ENCODE measurements at regions not wholly inside any gene's neighbourhood (a gene's known extent, or its start where the extent isn't known, plus 50 kb on each side); places are given as distances from the start of the nearest gene placed in this dataset.

GRCh38 chr12:34348836-34349672, 326.8 kb downstream of the ALG10 start:
- no peak overlapping the region for H3K4me2 ChIP-seq
- DNase-seq (ENCODE audit: low spot score): no peak
- no peaks in the 10 kb centered on the region for H4K20me1 ChIP-seq (ENCODE audit: low read depth)
- no peak overlapping the region for H2AFZ ChIP-seq (replicated peaks)
- no peaks in the 10 kb centered on the region for H3K27me3 ChIP-seq
- H3K79me2 ChIP-seq (ENCODE audit: low read depth): no peaks in the 10 kb centered on the region
- no peaks in the 10 kb centered on the region for H3K36me3 Mint-ChIP-seq
- H3K9ac ChIP-seq: no peak overlapping the region
- no peaks in the 10 kb centered on the region for H3K36me3 ChIP-seq
- no peaks in the 10 kb centered on the region for H3F3A ChIP-seq (ENCODE audit: low read depth)
- H3K4me1 Mint-ChIP-seq: no peaks in the 10 kb centered on the region
- no peaks in the 10 kb centered on the region for H3K27me3 Mint-ChIP-seq (ENCODE audit: insufficient read depth, low read depth)
- H3K4me1 ChIP-seq: no peaks in the 10 kb centered on the region
- no peak overlapping the region for H3K4me3 ChIP-seq
- H3K9me3 Mint-ChIP-seq: peaks cover 20% of the 10 kb centered on the region
- no peak overlapping the region for H3K27ac ChIP-seq
- no peak overlapping the region for H3K4me3 Mint-ChIP-seq
- H3K9me3 ChIP-seq (ENCODE audit: low read depth): no peaks in the 10 kb centered on the region
- TF ChIP-seq EZH2phosphoT487 (IDR thresholded peaks at IDR 0.05) (no peak), EZH2 (IDR thresholded peaks at IDR 0.05) (no peak), CTCF (IDR thresholded peaks at IDR 0.05) (no peak)
- H3K27ac Mint-ChIP-seq: no peak overlapping the region

GRCh38 chr12:34349673-34349961, 327.3 kb downstream of the ALG10 start:
- Histone ChIP-seq H3K79me2 (ENCODE audit: low read depth) (no peaks in the 10 kb centered on the region), H3K9ac (no peak overlapping the region), H3K36me3 (no peaks in the 10 kb centered on the region), H3K4me3 (no peak overlapping the region), H2AFZ (replicated peaks) (no peak overlapping the region), H3K9me3 (ENCODE audit: low read depth) (no peaks in the 10 kb centered on the region), H4K20me1 (ENCODE audit: low read depth) (no peaks in the 10 kb centered on the region), H3F3A (ENCODE audit: low read depth) (no peaks in the 10 kb centered on the region), H3K4me1 (no peaks in the 10 kb centered on the region), H3K4me2 (no peak overlapping the region), H3K27me3 (no peaks in the 10 kb centered on the region), H3K27ac (no peak overlapping the region)
- no peaks in the 10 kb centered on the region for H3K27me3 Mint-ChIP-seq (ENCODE audit: insufficient read depth, low read depth)
- no peak for TF ChIP-seq CTCF (IDR thresholded peaks at IDR 0.05)
- no peak for TF ChIP-seq EZH2 (IDR thresholded peaks at IDR 0.05)
- TF ChIP-seq EZH2phosphoT487 (IDR thresholded peaks at IDR 0.05): no peak
- H3K4me1 Mint-ChIP-seq: no peaks in the 10 kb centered on the region
- H3K36me3 Mint-ChIP-seq: no peaks in the 10 kb centered on the region
- H3K4me3 Mint-ChIP-seq: no peak overlapping the region
- DNase-seq (ENCODE audit: low spot score): no peak
- H3K27ac Mint-ChIP-seq: no peak overlapping the region
- peaks cover 20% of the 10 kb centered on the region for H3K9me3 Mint-ChIP-seq

GRCh38 chr12:34350092-34351041, 328.1 kb downstream of the ALG10 start:
- no peaks in the 10 kb centered on the region for H3K4me1 Mint-ChIP-seq
- Histone ChIP-seq H3K79me2 (ENCODE audit: low read depth) (no peaks in the 10 kb centered on the region), H3K4me3 (no peak overlapping the region), H3K27me3 (no peaks in the 10 kb centered on the region), H3K9me3 (ENCODE audit: low read depth) (no peaks in the 10 kb centered on the region), H3K9ac (no peak overlapping the region), H3K27ac (no peak overlapping the region), H4K20me1 (ENCODE audit: low read depth) (no peaks in the 10 kb centered on the region), H3K36me3 (no peaks in the 10 kb centered on the region), H3F3A (ENCODE audit: low read depth) (no peaks in the 10 kb centered on the region), H3K4me1 (no peaks in the 10 kb centered on the region), H3K4me2 (no peak overlapping the region), H2AFZ (replicated peaks) (no peak overlapping the region)
- no peaks in the 10 kb centered on the region for H3K36me3 Mint-ChIP-seq
- H3K27me3 Mint-ChIP-seq (ENCODE audit: insufficient read depth, low read depth): no peaks in the 10 kb centered on the region
- no peak for DNase-seq (ENCODE audit: low spot score)
- TF ChIP-seq EZH2 (IDR thresholded peaks at IDR 0.05): no peak
- no peak for TF ChIP-seq CTCF (IDR thresholded peaks at IDR 0.05)
- TF ChIP-seq EZH2phosphoT487 (IDR thresholded peaks at IDR 0.05): no peak
- no peak overlapping the region for H3K27ac Mint-ChIP-seq
- peaks cover 22% of the 10 kb centered on the region for H3K9me3 Mint-ChIP-seq
- no peak overlapping the region for H3K4me3 Mint-ChIP-seq
